AG20443 (cell line): ENCODE measurements at regions not wholly inside any gene's neighbourhood (a gene's known extent, or its start where the extent isn't known, plus 50 kb on each side); places are given as distances from the start of the nearest gene placed in this dataset.

Experiments
- DNase-seq: peaks from one replicate; pipeline ENCODE4 v3.0.0; 2012; ENCODE audit warnings: low spot score, mixed read lengths

GRCh38 chr16:9374061-9374460 is 282.6 kb downstream of the HAPSTR1 start:
- no peak for DNase-seq

DNA sequence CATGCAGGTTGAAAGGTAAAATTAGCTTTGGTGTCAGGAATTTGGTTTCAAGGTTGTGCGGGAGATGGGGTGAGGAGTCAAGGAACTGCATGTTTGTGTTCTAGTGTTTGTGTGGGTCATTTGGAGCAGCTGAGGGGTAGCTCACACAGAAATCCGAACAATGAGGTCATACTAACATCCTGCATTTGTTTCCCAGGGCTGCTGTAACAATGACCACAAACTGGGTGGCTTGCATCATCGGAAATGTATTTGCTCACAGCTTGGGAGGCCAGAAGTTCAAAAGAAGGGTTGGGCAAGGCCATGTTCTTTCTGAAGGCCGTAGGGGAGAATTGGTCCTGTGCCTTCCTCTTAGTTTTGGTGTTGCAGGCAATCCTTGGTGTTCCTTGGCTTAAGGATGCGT is 287.4 kb downstream of the HAPSTR1 start:
- no peak for DNase-seq

- DNase-seq: no peak
These were observed 288.8 kb downstream of the HAPSTR1 start for GRCh38 chr16:9380221-9380620.

- no peak for DNase-seq
These were observed 290.0 kb downstream of the HAPSTR1 start for GRCh38 chr16:9381399-9381798.

GRCh38 chr16:9381905-9382304 is 290.5 kb downstream of the HAPSTR1 start:
- DNase-seq: no peak

- DNase-seq: no peak
These were observed 291.8 kb downstream of the HAPSTR1 start for GRCh38 chr16:9383281-9383680.

DNA sequence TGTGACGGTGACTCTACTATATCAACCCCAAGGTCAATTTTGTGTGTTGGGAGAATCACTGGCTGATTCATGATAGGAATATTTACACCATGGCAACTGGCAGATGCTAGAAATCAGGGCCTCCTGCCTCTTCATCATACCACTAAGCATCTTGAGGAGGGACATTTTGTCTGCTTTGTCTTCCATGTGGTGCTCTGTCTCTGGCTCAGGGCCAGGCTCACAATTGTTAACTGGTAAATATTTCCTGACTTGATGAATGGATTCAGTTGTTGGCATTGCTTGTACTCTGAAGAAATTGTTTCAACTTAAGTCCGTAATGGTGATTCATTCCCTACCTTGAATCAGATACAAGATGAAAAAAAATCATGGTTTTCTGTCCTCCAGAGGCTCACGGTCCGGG is 292.7 kb downstream of the HAPSTR1 start:
- DNase-seq: no peak

DNA sequence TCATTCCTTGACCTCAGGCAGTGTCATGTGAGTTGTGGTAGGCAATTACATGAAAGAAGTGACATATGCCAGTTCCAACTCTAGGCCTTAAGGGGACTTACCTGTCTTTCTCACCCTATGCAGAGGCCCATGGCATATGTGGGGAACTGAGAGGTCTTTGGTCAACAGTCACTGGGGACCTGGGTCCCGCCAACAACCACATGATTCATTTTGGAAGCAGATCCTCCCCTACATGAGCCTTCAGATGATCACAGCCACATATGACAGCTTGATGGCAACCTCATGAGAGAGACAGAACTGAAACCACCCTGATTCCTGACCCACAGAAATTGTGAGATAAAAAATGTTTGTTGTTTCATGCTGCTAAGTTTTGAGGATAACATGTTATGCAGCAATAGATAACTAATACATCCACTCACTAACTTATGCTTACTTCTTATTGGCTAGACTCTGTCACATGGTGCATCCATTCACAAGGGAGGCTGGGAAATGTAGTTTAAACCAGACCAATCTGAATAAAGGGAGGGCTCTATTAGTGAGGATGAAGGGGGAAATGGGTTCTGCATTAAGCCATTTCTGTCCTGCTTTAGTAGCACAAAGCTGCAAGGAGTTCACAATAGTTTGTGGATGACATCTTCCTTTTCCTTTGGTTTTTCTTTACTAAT is 298.2 kb downstream of the HAPSTR1 start:
- no peak for DNase-seq

DNA sequence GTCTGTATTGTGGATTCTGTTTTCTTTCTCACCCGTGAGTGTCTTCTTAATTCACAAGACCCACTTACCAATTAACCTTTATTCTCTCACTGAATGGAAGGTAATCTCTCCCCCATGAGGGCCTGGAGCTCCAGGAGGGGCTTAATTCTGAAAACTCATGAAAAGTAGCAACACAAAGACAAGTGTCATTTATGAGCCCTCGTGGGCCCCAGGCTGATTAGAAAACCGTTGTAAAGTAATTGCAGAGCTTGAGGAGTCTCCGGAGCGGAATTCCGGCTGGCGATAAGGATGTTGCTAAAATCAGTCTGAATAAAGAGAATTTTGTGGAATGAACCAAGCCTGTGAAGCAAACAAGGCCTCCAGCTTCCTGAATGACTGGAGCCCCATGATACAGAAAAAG is 301.5 kb downstream of the HAPSTR1 start:
- DNase-seq: no peak

DNA sequence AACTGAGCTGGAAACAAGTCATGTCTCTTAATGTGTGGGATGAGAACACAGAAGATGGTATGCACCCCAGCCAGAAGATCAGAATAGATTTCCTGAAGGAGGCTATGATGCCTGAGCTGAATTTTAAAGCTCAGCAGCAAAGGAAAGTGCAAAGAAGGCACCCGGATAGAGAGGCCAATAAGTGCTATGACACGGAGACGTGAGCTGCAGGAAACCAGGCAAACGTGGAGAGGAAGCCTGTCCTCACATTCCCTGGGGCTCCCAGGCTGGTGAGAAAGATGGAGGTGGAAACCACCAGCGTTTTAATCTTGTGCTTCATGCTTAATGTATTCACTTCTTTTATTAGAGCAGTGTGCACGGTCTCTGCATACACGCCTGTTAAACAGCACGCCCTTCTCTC is 302.1 kb downstream of the HAPSTR1 start:
- no peak for DNase-seq

- no peak for DNase-seq
These were observed 304.5 kb downstream of the HAPSTR1 start for GRCh38 chr16:9395958-9396359.

- no peak for DNase-seq
These were observed 308.1 kb downstream of the HAPSTR1 start for GRCh38 chr16:9399573-9399972.

- no peak for DNase-seq
These were observed 309.7 kb downstream of the HAPSTR1 start for GRCh38 chr16:9401173-9401572.

- no peak for DNase-seq
These were observed 310.9 kb downstream of the HAPSTR1 start for GRCh38 chr16:9402293-9402860.

GRCh38 chr16:9404811-9405210 is 313.4 kb downstream of the HAPSTR1 start:
- DNase-seq: no peak

DNA sequence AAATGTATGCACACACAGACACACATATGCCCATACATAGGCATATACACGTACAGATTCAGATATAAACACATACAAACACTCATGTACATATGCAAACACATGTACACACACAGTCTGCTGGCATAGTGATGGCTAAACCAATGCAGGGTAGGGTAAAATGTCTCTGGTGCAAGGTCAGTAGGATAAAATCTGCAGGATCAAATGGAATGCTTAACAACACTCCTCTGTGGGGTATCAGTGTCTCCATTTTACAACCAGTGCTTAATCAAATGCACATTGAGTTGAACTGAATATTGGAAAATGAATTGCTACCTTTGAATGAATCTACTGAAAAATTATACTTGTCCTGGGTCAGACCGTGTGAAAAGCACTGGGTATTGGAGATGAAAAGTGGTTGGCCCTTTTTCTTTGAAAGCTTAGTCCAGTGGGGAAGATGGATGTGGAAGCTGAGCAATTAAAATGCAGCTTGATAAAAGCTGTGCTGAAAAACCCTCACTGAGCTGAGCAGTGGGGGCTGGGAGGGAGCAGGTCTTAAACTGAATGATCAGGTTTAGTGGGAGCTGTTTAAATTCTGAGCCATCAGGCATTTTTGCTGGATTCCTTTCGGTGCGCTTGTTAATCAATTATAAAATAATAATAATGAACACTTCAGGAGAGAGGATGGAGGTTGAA is 314.7 kb downstream of the HAPSTR1 start:
- no peak for DNase-seq

DNA sequence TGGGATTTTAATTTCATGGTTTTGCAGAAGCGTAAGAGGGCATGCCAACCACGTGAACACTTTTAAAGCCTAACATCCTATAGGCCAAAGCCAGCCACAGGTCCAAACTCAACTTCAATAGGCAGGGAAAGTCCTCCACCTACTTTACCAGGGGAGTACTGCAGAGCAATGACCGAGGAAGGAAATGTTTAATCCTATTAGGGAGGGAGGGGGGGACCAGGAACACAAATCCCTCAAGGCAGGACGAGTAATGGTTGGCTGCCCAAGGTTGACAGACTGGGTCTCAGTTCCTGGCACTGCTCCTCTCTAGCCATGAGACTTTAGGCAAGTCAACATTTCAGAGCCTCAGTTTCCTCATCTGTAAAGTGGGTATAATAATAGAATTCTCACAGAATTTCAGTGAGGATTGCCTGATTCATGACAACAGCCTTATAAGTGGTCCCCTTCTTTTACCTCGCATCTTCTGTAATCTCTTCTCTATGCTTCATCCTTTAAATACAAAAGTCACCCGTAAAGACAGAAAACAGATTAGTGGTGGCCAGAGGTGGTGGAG is 315.8 kb downstream of the HAPSTR1 start:
- DNase-seq: no peak

DNA sequence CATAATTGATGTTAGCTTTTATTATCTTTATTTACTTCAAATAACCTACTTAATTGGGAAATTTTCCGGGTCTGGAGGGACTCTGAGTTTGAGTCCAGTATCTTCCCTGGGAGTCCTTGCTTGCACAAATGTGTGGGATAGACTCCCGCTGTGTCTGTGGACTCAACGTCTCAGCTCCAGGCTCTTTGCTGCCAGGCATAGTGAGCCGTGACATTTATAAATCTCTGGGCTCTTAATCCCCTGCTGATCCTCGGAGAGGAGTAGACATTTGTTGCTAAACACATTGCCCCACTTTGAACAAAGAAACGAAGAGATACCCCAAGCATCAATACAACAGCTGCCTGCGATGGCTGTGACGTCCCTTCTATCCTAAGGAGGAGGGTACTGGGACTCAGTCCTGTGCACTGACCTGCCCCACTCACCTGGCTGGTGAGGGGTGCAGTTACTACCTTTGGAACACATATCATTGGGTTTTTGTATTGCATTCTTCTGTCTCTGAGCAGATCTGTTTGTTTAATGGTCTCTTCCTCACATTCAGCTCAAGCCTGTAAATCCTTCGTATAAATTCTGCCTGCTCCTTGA is 316.9 kb downstream of the HAPSTR1 start:
- no peak for DNase-seq

GRCh38 chr16:9409560-9410493 is 318.4 kb downstream of the HAPSTR1 start:
- DNase-seq: no peak

- DNase-seq: no peak
These were observed 320.0 kb downstream of the HAPSTR1 start for GRCh38 chr16:9411426-9411825.

GRCh38 chr16:9412031-9412914 is 320.8 kb downstream of the HAPSTR1 start:
- no peak for DNase-seq
